ENCODE measurements at regions not wholly inside any gene's neighbourhood (a gene's known extent, or its start where the extent isn't known, plus 50 kb on each side); places are given as distances from the start of the nearest gene placed in this dataset.

DNA sequence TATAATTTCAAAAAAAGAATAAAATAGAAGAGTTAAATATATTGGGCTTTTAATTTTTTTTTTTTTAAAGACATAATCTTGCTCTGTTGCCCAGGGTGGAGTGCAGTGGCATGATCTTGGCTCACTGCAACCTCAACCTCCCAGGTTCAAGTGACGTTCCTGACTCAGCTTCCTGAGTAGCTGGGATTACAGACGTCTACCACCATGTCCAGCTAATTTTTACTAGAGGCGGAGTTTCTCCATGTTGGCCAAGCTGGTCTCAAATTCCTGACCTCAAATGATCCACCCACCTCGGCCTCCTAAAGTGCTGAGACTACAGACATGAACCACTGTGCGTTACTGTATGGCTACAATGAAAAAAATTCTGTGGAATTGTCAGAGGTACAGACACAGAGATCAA is 98.1 kb upstream of the RGPD4 start:
- TF ChIP-seq, protein P1, sequence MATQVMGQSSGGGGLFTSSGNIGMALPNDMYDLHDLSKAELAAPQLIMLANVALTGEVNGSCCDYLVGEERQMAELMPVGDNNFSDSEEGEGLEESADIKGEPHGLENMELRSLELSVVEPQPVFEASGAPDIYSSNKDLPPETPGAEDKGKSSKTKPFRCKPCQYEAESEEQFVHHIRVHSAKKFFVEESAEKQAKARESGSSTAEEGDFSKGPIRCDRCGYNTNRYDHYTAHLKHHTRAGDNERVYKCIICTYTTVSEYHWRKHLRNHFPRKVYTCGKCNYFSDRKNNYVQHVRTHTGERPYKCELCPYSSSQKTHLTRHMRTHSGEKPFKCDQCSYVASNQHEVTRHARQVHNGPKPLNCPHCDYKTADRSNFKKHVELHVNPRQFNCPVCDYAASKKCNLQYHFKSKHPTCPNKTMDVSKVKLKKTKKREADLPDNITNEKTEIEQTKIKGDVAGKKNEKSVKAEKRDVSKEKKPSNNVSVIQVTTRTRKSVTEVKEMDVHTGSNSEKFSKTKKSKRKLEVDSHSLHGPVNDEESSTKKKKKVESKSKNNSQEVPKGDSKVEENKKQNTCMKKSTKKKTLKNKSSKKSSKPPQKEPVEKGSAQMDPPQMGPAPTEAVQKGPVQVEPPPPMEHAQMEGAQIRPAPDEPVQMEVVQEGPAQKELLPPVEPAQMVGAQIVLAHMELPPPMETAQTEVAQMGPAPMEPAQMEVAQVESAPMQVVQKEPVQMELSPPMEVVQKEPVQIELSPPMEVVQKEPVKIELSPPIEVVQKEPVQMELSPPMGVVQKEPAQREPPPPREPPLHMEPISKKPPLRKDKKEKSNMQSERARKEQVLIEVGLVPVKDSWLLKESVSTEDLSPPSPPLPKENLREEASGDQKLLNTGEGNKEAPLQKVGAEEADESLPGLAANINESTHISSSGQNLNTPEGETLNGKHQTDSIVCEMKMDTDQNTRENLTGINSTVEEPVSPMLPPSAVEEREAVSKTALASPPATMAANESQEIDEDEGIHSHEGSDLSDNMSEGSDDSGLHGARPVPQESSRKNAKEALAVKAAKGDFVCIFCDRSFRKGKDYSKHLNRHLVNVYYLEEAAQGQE (IDR thresholded peaks at IDR 0.05; ENCODE audit: insufficient replicate concordance, low read depth) = no peak
- TF ChIP-seq, protein P2, sequence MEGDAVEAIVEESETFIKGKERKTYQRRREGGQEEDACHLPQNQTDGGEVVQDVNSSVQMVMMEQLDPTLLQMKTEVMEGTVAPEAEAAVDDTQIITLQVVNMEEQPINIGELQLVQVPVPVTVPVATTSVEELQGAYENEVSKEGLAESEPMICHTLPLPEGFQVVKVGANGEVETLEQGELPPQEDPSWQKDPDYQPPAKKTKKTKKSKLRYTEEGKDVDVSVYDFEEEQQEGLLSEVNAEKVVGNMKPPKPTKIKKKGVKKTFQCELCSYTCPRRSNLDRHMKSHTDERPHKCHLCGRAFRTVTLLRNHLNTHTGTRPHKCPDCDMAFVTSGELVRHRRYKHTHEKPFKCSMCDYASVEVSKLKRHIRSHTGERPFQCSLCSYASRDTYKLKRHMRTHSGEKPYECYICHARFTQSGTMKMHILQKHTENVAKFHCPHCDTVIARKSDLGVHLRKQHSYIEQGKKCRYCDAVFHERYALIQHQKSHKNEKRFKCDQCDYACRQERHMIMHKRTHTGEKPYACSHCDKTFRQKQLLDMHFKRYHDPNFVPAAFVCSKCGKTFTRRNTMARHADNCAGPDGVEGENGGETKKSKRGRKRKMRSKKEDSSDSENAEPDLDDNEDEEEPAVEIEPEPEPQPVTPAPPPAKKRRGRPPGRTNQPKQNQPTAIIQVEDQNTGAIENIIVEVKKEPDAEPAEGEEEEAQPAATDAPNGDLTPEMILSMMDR (IDR thresholded peaks at IDR 0.05; ENCODE audit: insufficient read depth, low read length) = no peak
- no peak for TF ChIP-seq POLR2AphosphoS5 (IDR thresholded peaks at IDR 0.05; ENCODE audit: low read depth)
- no peak for TF ChIP-seq SPI1 (IDR thresholded peaks at IDR 0.05; ENCODE audit: borderline replicate concordance, low read depth)
- no peak for TF ChIP-seq GABPA (IDR thresholded peaks at IDR 0.05; ENCODE audit: low read depth)

All from HL-60 (cell line).